ENCODE measurements at regions not wholly inside any gene's neighbourhood (a gene's known extent, or its start where the extent isn't known, plus 50 kb on each side); places are given as distances from the start of the nearest gene placed in this dataset.
"Not testable (repeated sequence)": the region's sequence is repeated elsewhere in the genome, so short reads cannot be mapped to it uniquely, and the experiment has no call there.

DNA sequence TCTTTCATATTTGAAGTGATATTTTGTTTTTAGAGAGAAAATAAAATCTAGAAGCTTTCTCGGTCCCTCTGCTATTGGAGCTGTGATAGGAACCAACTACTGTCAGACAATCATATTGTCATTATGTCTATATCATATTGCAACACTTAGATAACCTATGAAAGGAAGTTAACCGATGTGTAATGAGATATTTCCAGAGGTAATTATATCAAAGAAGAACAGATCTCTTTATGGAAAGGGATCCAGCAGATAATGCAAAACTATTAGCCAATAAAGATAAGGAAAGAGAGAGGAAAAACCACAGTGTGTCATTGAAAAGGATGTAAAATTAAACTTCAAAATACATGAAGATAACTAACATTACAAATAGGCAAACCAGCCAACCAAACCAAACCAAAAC, 529.1 kb upstream of the CCDC54 start:
- H3K4me1 ChIP-seq (ENCODE audit: control insufficient read depth, insufficient read depth, low read length, poor library complexity, severe bottlenecking) = no peaks in the 10 kb centered on the region
- Mint-ChIP-seq H3K4me3 (no peak overlapping the region), H3K27me3 (peaks cover 5% of the 10 kb centered on the region), H3K9me3 (peaks cover 0 to 3% (median 2%) of the 10 kb centered on the region in 7 donors), H3K4me1 (no peaks in the 10 kb centered on the region), H3K27ac (no peak overlapping the region), H3K36me3 (no peaks in the 10 kb centered on the region)
- no peaks in the 10 kb centered on the region for H3K9me3 ChIP-seq (ENCODE audit: control insufficient read depth in 2 of 2, low read length in 2 of 2)
- no peak overlapping the region for H3K4me3 ChIP-seq (ENCODE audit: low read depth, low read length)
- H3K36me3 ChIP-seq (ENCODE audit: control insufficient read depth, insufficient read depth, low read length) = no peaks in the 10 kb centered on the region
- no peak overlapping the region for H3K27ac ChIP-seq (ENCODE audit: insufficient read depth, low read length, poor library complexity, severe bottlenecking)
- no peaks in the 10 kb centered on the region for H3K27me3 ChIP-seq (ENCODE audit: control insufficient read depth, insufficient read depth, low read length)
- DNase-seq = no peak
- no peak for ATAC-seq (ENCODE audit: low read depth in 2 of 2)

DNA sequence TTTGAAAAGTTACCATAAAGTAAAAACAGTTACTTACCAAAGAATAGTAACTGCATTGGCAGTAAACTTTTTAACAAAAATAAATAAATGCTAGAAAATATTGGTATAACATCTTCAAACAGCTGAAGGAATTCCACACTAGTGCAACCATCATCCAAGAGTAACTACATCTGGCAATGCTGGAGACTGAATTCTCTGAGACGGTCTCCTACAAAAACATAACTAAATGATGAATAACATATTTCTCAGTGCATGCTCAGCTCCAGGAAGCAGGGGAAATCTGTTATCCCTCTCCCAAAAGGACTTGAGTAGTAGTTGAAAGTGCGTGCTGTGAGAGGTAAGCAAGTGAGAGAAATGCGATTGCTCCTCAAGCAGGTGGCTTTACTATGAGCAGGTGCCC, 526.8 kb upstream of the CCDC54 start:
- Histone ChIP-seq H3K4me3 (ENCODE audit: low read depth, low read length) (no peak overlapping the region), H3K27me3 (ENCODE audit: control insufficient read depth, insufficient read depth, low read length) (no peaks in the 10 kb centered on the region), H3K4me1 (ENCODE audit: control insufficient read depth, insufficient read depth, low read length, poor library complexity, severe bottlenecking) (no peaks in the 10 kb centered on the region), H3K9me3 (ENCODE audit: control insufficient read depth in 2 of 2, low read length in 2 of 2) (no peaks in the 10 kb centered on the region), H3K36me3 (ENCODE audit: control insufficient read depth, insufficient read depth, low read length) (no peaks in the 10 kb centered on the region), H3K27ac (ENCODE audit: insufficient read depth, low read length, poor library complexity, severe bottlenecking) (no peak overlapping the region)
- H3K9me3 Mint-ChIP-seq = peaks cover 0 to 6% (median under 1%) of the 10 kb centered on the region in 7 donors
- H3K36me3 Mint-ChIP-seq = no peaks in the 10 kb centered on the region
- DNase-seq (no peak), ATAC-seq (ENCODE audit: low read depth in 2 of 2) (no peak)
- peaks cover 5% of the 10 kb centered on the region for H3K27me3 Mint-ChIP-seq
- no peaks in the 10 kb centered on the region for H3K4me1 Mint-ChIP-seq
- H3K4me3 Mint-ChIP-seq = no peak overlapping the region
- no peak overlapping the region for H3K27ac Mint-ChIP-seq

DNA sequence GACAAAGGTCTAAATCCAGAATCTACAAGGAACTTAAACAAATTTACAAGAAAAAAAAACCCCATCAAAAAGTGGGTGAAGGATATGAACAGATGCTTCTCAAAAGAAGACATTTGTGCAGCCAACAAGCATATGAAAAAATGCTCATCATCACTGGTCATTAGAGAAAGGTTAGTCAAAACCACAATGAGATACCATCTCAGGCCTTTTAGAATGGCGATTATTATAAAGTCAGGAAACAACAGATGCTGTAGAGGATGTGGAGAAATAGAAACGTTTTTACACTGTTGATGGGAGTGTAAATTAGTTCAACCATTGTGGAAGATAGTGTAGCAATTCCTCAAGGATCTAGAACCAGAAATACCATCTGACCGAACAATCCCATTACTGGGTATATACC, 518.9 kb upstream of the CCDC54 start:
- H3K4me3 Mint-ChIP-seq; H3K4me1 ChIP-seq (ENCODE audit: control insufficient read depth, insufficient read depth, low read length, poor library complexity, severe bottlenecking); H3K4me1 Mint-ChIP-seq; H3K9me3 ChIP-seq (ENCODE audit: control insufficient read depth in 2 of 2, low read length in 2 of 2); DNase-seq; H3K9me3 Mint-ChIP-seq; H3K36me3 Mint-ChIP-seq; H3K27me3 ChIP-seq (ENCODE audit: control insufficient read depth, insufficient read depth, low read length); H3K36me3 ChIP-seq (ENCODE audit: control insufficient read depth, insufficient read depth, low read length); ATAC-seq (ENCODE audit: low read depth in 2 of 2); H3K4me3 ChIP-seq (ENCODE audit: low read depth, low read length); H3K27ac Mint-ChIP-seq; H3K27me3 Mint-ChIP-seq; H3K27ac ChIP-seq (ENCODE audit: insufficient read depth, low read length, poor library complexity, severe bottlenecking): not testable (repeated sequence)

DNA sequence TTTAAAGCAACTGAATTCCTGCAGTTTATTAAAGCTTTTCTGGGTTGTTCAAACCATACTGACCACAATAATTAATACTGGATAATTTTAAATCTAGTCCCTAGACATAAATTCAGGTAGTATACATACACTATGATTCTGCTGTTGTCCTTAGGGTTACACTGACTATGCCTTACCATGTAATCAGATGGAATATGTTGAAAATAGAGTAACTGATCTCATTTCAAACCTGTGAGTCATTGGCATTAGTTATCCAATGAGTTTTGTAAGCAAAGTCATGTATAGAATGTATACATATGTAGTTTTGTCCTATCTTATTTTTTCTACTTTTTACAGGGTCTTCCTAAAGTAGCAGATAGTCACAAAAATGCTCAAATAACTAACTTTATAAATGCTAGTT, 517.1 kb upstream of the CCDC54 start:
- Histone ChIP-seq H3K27ac (ENCODE audit: insufficient read depth, low read length, poor library complexity, severe bottlenecking) (no peak overlapping the region), H3K36me3 (ENCODE audit: control insufficient read depth, insufficient read depth, low read length) (no peaks in the 10 kb centered on the region), H3K4me1 (ENCODE audit: control insufficient read depth, insufficient read depth, low read length, poor library complexity, severe bottlenecking) (no peaks in the 10 kb centered on the region), H3K4me3 (ENCODE audit: low read depth, low read length) (no peak overlapping the region), H3K9me3 (ENCODE audit: control insufficient read depth in 2 of 2, low read length in 2 of 2) (no peaks in the 10 kb centered on the region), H3K27me3 (ENCODE audit: control insufficient read depth, insufficient read depth, low read length) (no peaks in the 10 kb centered on the region)
- peaks cover 0 to 14% (median 7%) of the 10 kb centered on the region in 7 donors for H3K9me3 Mint-ChIP-seq
- no peaks in the 10 kb centered on the region for H3K36me3 Mint-ChIP-seq
- H3K4me3 Mint-ChIP-seq = no peak overlapping the region
- no peak overlapping the region for H3K27ac Mint-ChIP-seq
- no peaks in the 10 kb centered on the region for H3K4me1 Mint-ChIP-seq
- no peak for DNase-seq
- ATAC-seq (ENCODE audit: low read depth in 2 of 2) = no peak
- peaks cover 4% of the 10 kb centered on the region for H3K27me3 Mint-ChIP-seq

DNA sequence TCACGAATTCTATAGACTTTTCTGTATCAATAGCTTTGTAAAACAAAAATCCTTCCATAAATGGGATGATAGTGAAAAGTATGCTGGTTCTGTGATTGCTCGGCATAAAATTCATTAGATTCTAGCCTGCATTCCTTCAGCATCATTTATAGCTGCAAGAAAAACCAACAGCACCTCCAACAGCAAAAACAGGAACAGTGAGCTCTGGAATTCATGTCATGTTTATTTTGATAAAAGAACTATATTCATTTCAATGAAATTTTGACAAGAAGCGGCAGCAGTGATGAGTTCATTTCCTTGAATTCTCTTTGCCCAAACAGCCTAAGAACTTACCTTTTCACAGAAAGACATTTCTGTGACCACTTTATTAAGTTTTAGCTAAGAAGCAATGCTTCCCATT, 515.2 kb upstream of the CCDC54 start:
- Mint-ChIP-seq H3K4me3 (no peak overlapping the region), H3K9me3 (peaks cover 0 to 16% (median 4%) of the 10 kb centered on the region in 7 donors), H3K4me1 (no peaks in the 10 kb centered on the region), H3K27me3 (peaks cover 4% of the 10 kb centered on the region), H3K27ac (no peak overlapping the region), H3K36me3 (no peaks in the 10 kb centered on the region)
- Histone ChIP-seq H3K4me1 (ENCODE audit: control insufficient read depth, insufficient read depth, low read length, poor library complexity, severe bottlenecking) (no peaks in the 10 kb centered on the region), H3K9me3 (ENCODE audit: control insufficient read depth in 2 of 2, low read length in 2 of 2) (no peaks in the 10 kb centered on the region), H3K27me3 (ENCODE audit: control insufficient read depth, insufficient read depth, low read length) (no peaks in the 10 kb centered on the region), H3K27ac (ENCODE audit: insufficient read depth, low read length, poor library complexity, severe bottlenecking) (no peak overlapping the region), H3K36me3 (ENCODE audit: control insufficient read depth, insufficient read depth, low read length) (no peaks in the 10 kb centered on the region), H3K4me3 (ENCODE audit: low read depth, low read length) (no peak overlapping the region)
- no peak for DNase-seq
- ATAC-seq (ENCODE audit: low read depth in 2 of 2) = no peak

DNA sequence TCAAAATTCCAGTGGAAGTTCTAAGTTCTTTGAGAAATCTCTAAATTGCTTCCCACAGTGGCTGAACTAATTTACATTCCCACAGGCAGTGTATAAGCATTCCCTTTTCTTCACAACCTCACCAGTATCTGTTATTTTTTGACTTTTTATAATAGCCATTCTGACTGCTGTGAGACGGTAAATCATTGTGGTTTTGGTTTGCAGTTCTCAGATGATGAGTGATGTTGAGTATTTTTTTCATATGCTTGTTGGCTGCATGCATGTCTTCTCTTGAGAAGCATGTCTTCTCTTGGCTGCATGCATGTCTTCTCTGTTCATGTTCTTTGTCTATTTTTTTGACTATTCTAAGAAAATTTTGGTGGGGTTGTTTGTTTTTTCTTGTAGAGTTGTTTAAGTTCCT, 499.6 kb upstream of the CCDC54 start:
- no peak for DNase-seq
- H3K9me3 Mint-ChIP-seq = peaks cover 1 to 5% (median 4%) of the 10 kb centered on the region in 7 donors
- Histone ChIP-seq H3K4me1 (ENCODE audit: control insufficient read depth, insufficient read depth, low read length, poor library complexity, severe bottlenecking) (no peaks in the 10 kb centered on the region), H3K36me3 (ENCODE audit: control insufficient read depth, insufficient read depth, low read length) (no peaks in the 10 kb centered on the region), H3K27ac (ENCODE audit: insufficient read depth, low read length, poor library complexity, severe bottlenecking) (no peak overlapping the region), H3K27me3 (ENCODE audit: control insufficient read depth, insufficient read depth, low read length) (no peaks in the 10 kb centered on the region), H3K4me3 (ENCODE audit: low read depth, low read length) (no peak overlapping the region), H3K9me3 (ENCODE audit: control insufficient read depth in 2 of 2, low read length in 2 of 2) (no peaks in the 10 kb centered on the region)
- no peaks in the 10 kb centered on the region for H3K27me3 Mint-ChIP-seq
- no peak overlapping the region for H3K27ac Mint-ChIP-seq
- H3K4me3 Mint-ChIP-seq = no peak overlapping the region
- no peaks in the 10 kb centered on the region for H3K4me1 Mint-ChIP-seq
- H3K36me3 Mint-ChIP-seq = no peaks in the 10 kb centered on the region
- no peak for ATAC-seq (ENCODE audit: low read depth in 2 of 2)

DNA sequence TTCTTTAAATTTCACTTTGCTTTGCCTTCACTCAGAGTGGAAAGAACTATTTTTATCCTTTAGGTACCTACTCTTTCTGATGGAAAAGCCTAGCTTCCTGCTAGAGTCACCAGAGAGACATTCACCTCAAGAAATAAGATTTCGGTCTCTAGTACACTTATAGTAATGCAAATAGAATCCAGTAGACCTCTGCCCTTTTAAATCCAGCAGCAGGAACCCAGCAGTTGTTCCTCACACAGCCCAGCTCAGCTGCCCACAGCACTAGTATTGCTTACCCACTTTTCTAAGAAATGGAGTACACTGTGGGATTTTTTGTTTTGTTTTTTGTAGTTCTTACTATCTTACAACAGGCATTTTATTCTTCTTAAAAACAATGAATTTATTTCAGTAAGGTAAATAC, 497.0 kb upstream of the CCDC54 start:
- no peak for DNase-seq
- Mint-ChIP-seq H3K4me1 (no peaks in the 10 kb centered on the region), H3K9me3 (peaks cover 2 to 5% (median 4%) of the 10 kb centered on the region in 7 donors), H3K27me3 (no peaks in the 10 kb centered on the region), H3K27ac (no peak overlapping the region), H3K36me3 (no peaks in the 10 kb centered on the region), H3K4me3 (no peak overlapping the region)
- no peaks in the 10 kb centered on the region for H3K27me3 ChIP-seq (ENCODE audit: control insufficient read depth, insufficient read depth, low read length)
- ATAC-seq (ENCODE audit: low read depth in 2 of 2) = no peak
- H3K9me3 ChIP-seq (ENCODE audit: control insufficient read depth in 2 of 2, low read length in 2 of 2) = no peaks in the 10 kb centered on the region
- H3K4me3 ChIP-seq (ENCODE audit: low read depth, low read length) = no peak overlapping the region
- H3K36me3 ChIP-seq (ENCODE audit: control insufficient read depth, insufficient read depth, low read length) = no peaks in the 10 kb centered on the region
- H3K27ac ChIP-seq (ENCODE audit: insufficient read depth, low read length, poor library complexity, severe bottlenecking) = no peak overlapping the region
- H3K4me1 ChIP-seq (ENCODE audit: control insufficient read depth, insufficient read depth, low read length, poor library complexity, severe bottlenecking) = no peaks in the 10 kb centered on the region

DNA sequence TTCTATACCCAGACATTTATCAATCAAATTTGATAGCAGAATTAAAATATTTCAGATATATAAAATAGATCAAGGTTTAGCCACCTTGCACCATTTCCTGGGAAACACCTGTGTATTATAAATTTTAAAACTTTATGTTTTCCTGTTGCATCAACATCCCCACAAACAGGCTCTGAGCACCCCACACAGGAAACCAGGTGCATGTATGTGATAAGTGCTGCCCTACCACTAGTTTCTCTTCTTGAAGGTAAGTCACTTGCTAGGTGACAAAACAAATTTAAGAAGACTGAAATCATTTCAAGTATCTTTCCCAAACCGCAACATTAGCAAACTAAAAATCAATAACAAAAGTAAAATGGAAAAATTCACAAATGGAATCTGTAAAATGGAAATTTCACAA, 496.1 kb upstream of the CCDC54 start:
- Mint-ChIP-seq H3K4me1 (no peaks in the 10 kb centered on the region), H3K27ac (no peak overlapping the region), H3K27me3 (no peaks in the 10 kb centered on the region), H3K9me3 (peaks cover 4 to 8% (median 6%) of the 10 kb centered on the region in 7 donors), H3K36me3 (no peaks in the 10 kb centered on the region), H3K4me3 (no peak overlapping the region)
- Histone ChIP-seq H3K36me3 (ENCODE audit: control insufficient read depth, insufficient read depth, low read length) (no peaks in the 10 kb centered on the region), H3K4me3 (ENCODE audit: low read depth, low read length) (no peak overlapping the region), H3K4me1 (ENCODE audit: control insufficient read depth, insufficient read depth, low read length, poor library complexity, severe bottlenecking) (no peaks in the 10 kb centered on the region), H3K9me3 (ENCODE audit: control insufficient read depth in 2 of 2, low read length in 2 of 2) (peaks cover 0 to 2% of the 10 kb centered on the region in 2 experiments), H3K27ac (ENCODE audit: insufficient read depth, low read length, poor library complexity, severe bottlenecking) (no peak overlapping the region), H3K27me3 (ENCODE audit: control insufficient read depth, insufficient read depth, low read length) (no peaks in the 10 kb centered on the region)
- ATAC-seq (ENCODE audit: low read depth in 2 of 2) (no peak), DNase-seq (no peak)
